ENCODE measurements at regions not wholly inside any gene's neighbourhood (a gene's known extent, or its start where the extent isn't known, plus 50 kb on each side); places are given as distances from the start of the nearest gene placed in this dataset.

DNA sequence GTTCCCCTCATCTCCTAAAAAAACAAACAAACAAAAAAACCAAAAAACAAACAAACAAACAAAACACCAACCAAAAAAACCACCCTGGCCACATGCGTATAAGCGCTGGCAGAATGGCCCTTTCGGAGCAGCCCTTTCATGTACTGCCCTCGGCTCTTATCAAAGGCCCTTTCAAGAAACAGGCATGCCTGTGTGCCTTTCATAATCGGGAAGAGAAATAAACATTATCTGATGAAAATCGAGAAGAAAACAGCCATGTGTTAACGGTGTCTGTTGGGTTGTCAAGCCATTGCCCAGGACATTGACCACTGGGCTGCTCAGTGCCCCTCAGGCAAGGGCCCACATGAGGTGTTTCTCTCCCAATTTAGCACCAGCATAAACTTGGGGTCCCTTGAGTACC, 68.3 kb downstream of the PJA1 start:
- TF ChIP-seq FOSL2 (IDR thresholded peaks at IDR 0.05; ENCODE audit: borderline replicate concordance, low read depth) (no peak), YY1 (IDR thresholded peaks at IDR 0.05; ENCODE audit: low read depth) (no peak)
- TF ChIP-seq, protein P1, sequence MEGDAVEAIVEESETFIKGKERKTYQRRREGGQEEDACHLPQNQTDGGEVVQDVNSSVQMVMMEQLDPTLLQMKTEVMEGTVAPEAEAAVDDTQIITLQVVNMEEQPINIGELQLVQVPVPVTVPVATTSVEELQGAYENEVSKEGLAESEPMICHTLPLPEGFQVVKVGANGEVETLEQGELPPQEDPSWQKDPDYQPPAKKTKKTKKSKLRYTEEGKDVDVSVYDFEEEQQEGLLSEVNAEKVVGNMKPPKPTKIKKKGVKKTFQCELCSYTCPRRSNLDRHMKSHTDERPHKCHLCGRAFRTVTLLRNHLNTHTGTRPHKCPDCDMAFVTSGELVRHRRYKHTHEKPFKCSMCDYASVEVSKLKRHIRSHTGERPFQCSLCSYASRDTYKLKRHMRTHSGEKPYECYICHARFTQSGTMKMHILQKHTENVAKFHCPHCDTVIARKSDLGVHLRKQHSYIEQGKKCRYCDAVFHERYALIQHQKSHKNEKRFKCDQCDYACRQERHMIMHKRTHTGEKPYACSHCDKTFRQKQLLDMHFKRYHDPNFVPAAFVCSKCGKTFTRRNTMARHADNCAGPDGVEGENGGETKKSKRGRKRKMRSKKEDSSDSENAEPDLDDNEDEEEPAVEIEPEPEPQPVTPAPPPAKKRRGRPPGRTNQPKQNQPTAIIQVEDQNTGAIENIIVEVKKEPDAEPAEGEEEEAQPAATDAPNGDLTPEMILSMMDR (IDR thresholded peaks at IDR 0.05), result no peak
- TF ChIP-seq, protein P2, sequence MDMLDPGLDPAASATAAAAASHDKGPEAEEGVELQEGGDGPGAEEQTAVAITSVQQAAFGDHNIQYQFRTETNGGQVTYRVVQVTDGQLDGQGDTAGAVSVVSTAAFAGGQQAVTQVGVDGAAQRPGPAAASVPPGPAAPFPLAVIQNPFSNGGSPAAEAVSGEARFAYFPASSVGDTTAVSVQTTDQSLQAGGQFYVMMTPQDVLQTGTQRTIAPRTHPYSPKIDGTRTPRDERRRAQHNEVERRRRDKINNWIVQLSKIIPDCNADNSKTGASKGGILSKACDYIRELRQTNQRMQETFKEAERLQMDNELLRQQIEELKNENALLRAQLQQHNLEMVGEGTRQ (IDR thresholded peaks at IDR 0.05; ENCODE audit: borderline replicate concordance, low read depth, low read length), result no peak

All from SK-N-SH (cell line).